MM.1S (cell line): ENCODE measurements at regions not wholly inside any gene's neighbourhood (a gene's known extent, or its start where the extent isn't known, plus 50 kb on each side); places are given as distances from the start of the nearest gene placed in this dataset.

Source experiments
- CTCF ChIP-seq: fragments of 300-600 bp; sonication (generic); IDR thresholded peaks from 2 replicates; pipeline ENCODE4 v1.5.1; 2016; ENCODE audit warnings: antibody characterized with exemption, low read length, mixed read lengths
- EZH2 ChIP-seq: fragments of 300-600 bp; sonication (generic); optimal IDR thresholded peaks from 2 replicates; pipeline ENCODE3; 2017; ENCODE audit warnings: low read depth, mild to moderate bottlenecking, antibody characterized with exemption, low read length, mixed read lengths
- EZH2phosphoT487 ChIP-seq: fragments of 300-600 bp; sonication (generic); IDR thresholded peaks from 2 replicates; pipeline ENCODE4 v1.6.1; 2018; ENCODE audit warnings: antibody characterized with exemption, low read length

- TF ChIP-seq CTCF, result no peak
- TF ChIP-seq EZH2, result no peak
- no peak for TF ChIP-seq EZH2phosphoT487
Measured at GRCh38 chr16:55003306-55003705, 72.6 kb downstream of the IRX5 start.
